Kidney glomerular epithelial cell (primary cell): ENCODE measurements at regions not wholly inside any gene's neighbourhood (a gene's known extent, or its start where the extent isn't known, plus 50 kb on each side); places are given as distances from the start of the nearest gene placed in this dataset.
"Not testable (repeated sequence)": the region's sequence is repeated elsewhere in the genome, so short reads cannot be mapped to it uniquely, and the experiment has no call there.

Source experiments
- DNase-seq: peaks from one replicate; lab custom pipeline; 2025; lab: John Stamatoyannopoulos, UW

GRCh38 chr12:31820832-31821231 is 92.0 kb upstream of the AMN1 start:
- DNase-seq = no peak

- DNase-seq = no peak
Measured at GRCh38 chr12:31819427-31819826, 90.6 kb upstream of the AMN1 start.

- no peak for DNase-seq
Measured at GRCh38 chr12:31818623-31819268, 89.9 kb upstream of the AMN1 start.

- DNase-seq = no peak
Measured at GRCh38 chr12:31817120-31817519, 88.3 kb upstream of the AMN1 start.

GRCh38 chr12:31815096-31815495 is 86.3 kb upstream of the AMN1 start:
- DNase-seq = no peak

- no peak for DNase-seq
Measured at GRCh38 chr12:31813305-31813704, 84.5 kb upstream of the AMN1 start.

- DNase-seq = no peak
Measured at GRCh38 chr12:31807773-31808097, 78.9 kb upstream of the AMN1 start.

GRCh38 chr12:31807081-31807772 is 78.4 kb upstream of the AMN1 start:
- not testable (repeated sequence) for DNase-seq

GRCh38 chr12:31805681-31806080 is 76.9 kb upstream of the AMN1 start:
- DNase-seq = not testable (repeated sequence)

- not testable (repeated sequence) for DNase-seq
Measured at GRCh38 chr12:31804707-31805106, 75.9 kb upstream of the AMN1 start.

GRCh38 chr12:31804185-31804504 is 75.3 kb upstream of the AMN1 start:
- no peak for DNase-seq

- no peak for DNase-seq
Measured at GRCh38 chr12:31803306-31804184, 74.7 kb upstream of the AMN1 start.

- no peak for DNase-seq
Measured at GRCh38 chr12:31801872-31802271, 73.1 kb upstream of the AMN1 start.

GRCh38 chr12:31797230-31797872 is 68.5 kb upstream of the AMN1 start:
- no peak for DNase-seq

- DNase-seq = no peak
Measured at GRCh38 chr12:31796270-31796951, 67.6 kb upstream of the AMN1 start.

- DNase-seq = no peak
Measured at GRCh38 chr12:31794745-31795144, 65.9 kb upstream of the AMN1 start.

GRCh38 chr12:31791265-31791664 is 62.4 kb upstream of the AMN1 start:
- not testable (repeated sequence) for DNase-seq

GRCh38 chr12:31790759-31791158 is 61.9 kb upstream of the AMN1 start:
- DNase-seq = no peak

GRCh38 chr12:31785318-31785717 is 56.5 kb upstream of the AMN1 start:
- peak; percentile 15 for DNase-seq

GRCh38 chr12:31783996-31784645 is 55.3 kb upstream of the AMN1 start:
- no peak for DNase-seq

- no peak for DNase-seq
Measured at GRCh38 chr12:31783556-31783955, 54.7 kb upstream of the AMN1 start.
